Tongue (tissue), 1 donor: ENCODE measurements at regions not wholly inside any gene's neighbourhood (a gene's known extent, or its start where the extent isn't known, plus 50 kb on each side); places are given as distances from the start of the nearest gene placed in this dataset.
"Not testable (repeated sequence)": the region's sequence is repeated elsewhere in the genome, so short reads cannot be mapped to it uniquely, and the experiment has no call there.

ENCODE experiments used
- DNase-seq: peaks from one replicate; pipeline ENCODE4 v3.0.0-alpha.2; 2015

DNA sequence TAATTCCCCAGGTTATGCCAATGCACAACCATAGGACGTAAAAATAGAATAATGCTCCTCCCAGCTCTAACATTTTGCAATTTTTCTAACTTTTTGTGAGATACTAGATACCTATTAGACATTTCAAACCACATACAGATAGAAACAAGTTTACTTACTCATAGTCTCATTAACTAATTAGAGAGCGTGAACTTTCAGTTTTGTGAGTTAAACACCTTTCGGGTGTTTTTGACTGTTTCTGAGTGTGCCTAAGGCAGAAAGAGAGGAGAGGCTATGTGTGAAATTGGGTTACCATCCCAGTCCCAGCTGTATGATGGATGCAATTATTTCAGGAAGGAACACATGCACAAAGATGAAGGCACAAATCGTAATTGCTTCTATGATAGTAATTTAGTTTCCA, 300.4 kb upstream of the POU1F1 start:
- no peak for DNase-seq

DNA sequence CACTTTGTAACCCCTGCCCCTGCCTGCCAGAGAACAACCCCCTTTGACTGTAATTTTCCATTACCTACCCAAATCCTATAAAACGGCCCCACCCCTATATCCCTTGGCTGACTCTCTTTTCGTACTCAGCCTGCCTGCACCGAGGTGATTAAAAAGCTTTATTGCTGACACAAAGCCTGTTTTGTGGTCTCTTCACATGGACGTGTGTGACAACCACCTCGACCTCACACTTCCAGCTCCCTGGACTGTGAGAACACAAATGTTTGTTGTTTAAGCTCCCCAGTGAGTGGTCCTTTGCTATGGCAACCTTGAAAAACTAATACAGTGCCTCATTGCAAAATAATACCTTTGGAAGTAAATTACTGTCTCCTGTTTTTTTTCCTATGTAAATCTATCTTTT, 299.2 kb upstream of the POU1F1 start:
- DNase-seq = peak; percentile 2

DNA sequence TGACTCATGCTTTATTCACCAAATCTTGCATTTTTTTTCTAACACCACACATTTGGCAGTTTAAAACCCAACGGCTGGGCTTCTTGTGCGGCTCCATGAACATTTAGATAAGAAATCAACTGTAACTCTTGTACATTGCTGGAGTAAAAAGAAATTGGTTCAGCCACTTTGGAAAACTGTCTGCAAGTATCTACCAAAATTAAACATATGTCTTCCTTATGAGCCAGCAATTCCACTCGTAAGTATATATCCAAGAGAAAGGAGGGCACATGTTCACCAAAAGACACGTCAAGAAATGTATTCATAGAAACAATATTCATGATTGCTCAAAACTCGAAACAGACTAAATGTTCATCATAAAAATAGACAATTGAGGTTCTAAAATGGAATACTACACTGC, 291.9 kb upstream of the POU1F1 start:
- no peak for DNase-seq

DNA sequence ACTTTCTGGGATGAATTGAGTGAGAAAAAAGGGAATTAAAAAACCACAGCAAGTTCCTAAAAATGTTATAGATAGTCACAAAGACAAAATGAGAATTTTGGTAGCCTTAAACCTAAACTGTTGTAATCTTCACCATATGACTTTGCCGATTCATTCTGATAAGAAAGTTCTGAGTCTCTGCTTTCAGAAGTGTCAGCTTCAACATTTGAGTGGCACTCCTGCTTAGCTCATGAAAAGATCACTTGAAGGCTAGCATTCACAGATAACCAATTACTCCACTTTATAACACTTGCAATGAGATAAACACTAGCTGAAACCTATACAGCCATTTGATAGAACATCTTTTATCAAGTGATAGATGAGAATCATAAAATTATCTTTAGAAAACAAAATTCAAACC, 288.1 kb upstream of the POU1F1 start:
- DNase-seq = no peak

DNA sequence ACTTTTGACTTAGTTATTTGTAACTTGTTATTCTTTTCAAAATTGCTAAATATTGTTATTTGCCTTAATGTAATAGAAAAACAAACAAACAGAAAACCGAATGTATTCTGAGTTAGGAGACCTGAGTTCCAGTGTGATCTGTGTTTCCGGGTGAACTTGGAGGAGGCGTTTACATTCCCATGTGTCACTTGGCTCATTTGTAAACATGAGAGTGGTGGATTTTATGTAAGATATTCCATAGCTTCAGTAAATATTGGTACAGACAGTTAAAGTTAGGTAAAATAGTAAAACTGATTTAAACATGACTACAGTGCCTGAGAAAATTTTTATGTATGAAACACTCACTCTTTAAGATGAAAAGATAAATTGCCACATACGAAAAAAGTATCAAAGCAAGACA, 287.3 kb upstream of the POU1F1 start:
- DNase-seq = no peak

DNA sequence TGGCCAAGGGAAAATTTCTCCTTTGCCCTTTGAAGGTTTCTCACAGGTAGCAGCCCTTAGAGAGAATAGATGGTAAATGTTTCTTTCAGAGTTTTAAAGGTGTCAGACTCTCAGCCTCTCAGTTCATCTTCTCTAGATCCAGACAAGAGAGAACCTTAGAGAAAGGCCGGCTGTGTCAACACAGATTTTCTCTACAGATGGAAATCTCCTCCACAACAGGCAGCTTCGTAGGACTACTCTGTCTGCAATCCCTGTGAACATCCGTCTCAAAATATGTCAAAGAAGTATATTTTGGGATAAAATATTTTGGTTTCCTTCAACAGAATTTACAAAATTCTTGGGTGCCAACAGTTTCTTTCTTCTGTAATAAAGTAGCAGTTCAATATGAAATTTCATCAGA, 282.1 kb upstream of the POU1F1 start:
- no peak for DNase-seq

DNA sequence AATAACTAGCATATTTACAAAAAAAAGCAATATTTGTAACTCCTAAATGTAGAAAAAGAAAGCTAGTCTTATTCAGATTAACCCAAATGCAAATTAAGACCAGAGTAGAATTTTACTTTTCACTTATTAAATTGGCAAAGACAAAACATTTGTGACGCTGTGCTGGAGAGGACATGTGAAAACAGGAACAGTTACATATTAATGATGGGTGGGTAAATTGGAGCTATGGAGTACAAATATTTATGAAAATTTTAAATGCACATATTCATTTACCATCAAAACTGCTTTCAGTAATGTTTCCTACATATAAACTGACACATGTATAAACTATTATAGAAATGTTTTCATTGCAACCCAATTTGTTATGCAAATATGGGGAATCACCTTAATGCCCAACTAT, 278.9 kb upstream of the POU1F1 start:
- DNase-seq = no peak

DNA sequence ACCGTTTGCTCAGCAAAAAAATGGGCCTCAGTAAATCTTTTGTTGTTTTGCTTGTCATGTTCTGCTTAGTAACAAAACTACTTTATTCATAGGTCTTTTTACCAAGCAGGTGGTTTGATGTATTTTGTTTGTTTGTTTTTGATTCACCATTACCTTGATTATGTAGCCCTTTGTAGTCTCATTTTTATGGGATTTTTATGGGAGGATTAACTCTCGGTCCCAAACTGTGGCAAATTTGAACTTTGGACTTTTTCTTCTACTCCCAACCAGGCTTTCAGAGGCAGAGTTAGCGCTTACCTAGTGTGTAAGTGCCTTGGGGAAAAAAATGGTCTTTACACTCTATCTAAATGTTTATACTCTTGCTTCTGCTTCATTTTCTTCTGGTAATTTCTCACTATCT, 276.7 kb upstream of the POU1F1 start:
- no peak for DNase-seq

DNA sequence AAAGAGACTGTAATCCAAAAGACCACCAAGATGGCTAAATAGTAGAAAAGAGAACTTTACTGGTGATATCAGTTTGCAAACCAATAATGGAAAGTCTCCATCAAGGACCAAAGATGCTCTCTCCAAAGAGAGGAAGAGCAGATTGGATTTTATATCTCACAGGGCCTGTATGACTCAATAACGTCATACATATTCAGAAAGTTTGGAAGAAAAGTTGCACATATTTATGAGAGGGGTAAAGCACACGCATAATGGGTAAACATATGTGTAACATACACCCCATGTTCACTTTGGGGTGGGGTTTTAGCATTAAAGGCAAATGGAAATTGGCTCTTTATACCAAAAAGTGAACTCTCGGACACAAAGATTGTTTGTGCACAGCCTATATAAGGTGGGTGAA, 274.5 kb upstream of the POU1F1 start:
- no peak for DNase-seq

DNA sequence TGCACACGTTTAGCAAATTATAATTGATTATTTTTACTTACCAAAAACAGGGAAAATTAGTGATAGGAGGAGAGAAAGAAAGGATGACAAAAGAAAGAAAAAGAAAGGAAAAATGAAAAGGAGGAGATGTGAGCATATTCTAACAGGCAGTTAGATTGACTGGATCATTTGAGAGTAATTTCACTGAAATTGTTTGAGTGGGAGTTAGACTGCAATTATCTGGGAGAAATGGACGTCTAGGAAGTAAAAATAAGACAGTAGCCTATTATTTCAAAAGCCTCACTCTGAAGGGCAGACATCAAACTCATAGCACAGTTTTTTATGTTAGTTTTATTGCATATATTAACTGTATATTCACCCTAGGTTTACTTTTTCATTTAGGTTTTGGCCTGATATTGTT, 272.8 kb upstream of the POU1F1 start:
- DNase-seq = no peak

DNA sequence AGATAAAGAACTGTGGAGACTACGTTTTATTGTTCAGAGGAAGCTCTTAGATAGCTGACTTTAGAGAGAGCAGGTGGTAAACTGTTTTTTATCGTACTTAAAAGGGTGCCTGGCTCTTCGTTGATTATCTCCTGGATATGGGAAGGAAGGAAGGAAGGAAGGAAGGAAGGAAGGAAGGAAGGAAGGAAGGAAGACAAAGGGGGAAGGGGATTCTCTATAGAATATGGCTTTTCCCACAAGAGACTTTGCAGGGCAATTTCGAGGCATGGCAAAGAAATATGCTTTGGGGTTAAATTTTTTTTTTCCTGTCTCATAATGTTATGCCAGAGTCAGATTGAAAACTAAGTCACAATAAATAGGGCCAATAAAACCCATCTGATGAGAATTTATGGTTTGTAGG, 271.9 kb upstream of the POU1F1 start:
- no peak for DNase-seq

DNA sequence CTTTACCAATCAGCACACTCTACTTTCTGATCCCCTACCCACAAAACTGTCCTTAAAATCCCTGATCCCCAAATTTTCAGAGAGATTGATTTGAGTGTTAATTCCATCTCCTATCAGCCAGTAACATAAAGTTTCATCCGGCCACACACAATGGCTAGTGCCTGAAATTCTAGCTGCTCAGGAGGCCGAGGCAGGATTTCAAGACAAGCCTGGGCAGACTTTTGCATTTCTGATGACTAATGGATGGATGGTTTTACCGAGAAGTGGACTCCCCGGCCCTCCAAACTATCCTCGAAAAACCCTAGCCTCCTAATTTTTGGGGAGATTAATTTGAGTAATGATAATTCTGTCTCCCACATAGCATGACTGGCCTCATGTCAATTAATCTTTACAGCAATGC, 269.8 kb upstream of the POU1F1 start:
- no peak for DNase-seq

DNA sequence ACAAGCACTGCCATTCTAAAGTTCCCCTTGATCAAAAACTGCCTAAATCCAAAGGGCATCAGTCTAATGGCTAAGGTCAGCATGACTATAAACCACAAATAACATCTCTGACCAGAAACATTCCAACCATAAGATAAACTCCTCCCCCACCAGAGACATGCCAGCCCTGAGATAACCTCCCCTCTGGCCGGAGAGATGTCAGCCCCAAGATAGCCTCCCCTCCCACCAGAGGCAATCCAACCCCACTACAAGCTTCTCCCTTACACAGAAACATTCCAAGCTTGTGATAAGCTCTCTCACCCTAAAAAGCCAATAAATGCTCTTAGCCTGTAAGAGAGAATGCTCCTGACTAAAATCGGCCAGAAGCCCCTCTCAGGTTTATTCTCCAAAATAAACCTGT, 267.0 kb upstream of the POU1F1 start:
- not testable (repeated sequence) for DNase-seq

DNA sequence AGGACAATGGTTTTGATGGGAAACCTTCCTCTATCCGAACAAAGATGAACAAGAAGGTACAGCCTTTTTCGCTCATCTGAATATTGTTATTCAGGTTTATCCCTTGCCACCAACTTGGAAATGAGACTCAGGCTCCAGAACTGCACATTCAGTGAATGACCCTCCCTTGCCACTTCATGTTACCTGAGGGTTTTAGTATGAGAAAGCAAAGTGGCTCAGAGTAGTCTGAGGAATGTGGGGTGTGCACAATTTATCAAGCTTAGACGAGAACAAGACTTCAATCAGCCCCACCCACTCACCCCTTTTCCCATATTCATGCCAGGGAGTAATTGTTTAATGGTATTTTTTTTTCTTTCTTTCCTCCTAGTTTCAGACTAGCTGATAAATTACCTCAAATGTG, 265.3 kb upstream of the POU1F1 start:
- DNase-seq = no peak

DNA sequence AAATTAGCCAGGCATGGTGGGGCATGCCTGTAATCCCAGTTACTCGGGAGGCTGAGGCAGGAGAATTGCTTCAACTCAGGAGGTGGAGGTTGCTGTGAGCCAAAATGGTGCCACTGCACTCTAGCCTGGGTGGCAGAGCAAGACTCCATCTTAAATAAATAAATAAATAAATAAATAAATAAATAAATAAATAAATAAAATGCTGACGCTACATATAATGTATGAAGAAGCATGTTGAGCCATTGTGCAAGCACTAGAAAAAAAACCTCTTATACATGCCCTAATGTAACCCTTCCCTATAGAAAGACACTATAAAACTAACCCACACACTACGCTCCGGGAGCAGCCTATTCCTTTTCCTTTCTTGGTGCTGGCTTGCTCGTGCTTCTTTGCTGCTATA, 262.3 kb upstream of the POU1F1 start:
- DNase-seq = not testable (repeated sequence)

DNA sequence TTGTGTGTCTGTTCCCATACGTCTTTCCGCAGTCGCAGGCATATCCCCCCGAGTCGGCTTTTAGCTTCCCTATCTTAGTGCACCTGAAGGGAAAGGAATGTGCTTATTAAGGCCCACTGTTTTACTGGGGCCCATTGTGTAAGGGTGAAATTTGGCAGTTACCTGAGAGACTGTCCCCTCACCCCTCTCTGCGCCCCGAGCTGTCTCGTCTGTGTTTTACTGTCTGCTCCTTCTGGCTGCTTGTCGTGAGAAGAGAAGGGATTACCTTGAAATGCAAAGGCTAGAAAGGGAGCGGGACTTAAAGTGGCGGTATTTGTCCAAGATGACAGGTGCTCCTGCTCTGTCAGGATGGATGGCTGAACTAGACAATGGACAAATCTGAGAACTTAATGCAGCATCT, 233.0 kb upstream of the POU1F1 start:
- DNase-seq = no peak

DNA sequence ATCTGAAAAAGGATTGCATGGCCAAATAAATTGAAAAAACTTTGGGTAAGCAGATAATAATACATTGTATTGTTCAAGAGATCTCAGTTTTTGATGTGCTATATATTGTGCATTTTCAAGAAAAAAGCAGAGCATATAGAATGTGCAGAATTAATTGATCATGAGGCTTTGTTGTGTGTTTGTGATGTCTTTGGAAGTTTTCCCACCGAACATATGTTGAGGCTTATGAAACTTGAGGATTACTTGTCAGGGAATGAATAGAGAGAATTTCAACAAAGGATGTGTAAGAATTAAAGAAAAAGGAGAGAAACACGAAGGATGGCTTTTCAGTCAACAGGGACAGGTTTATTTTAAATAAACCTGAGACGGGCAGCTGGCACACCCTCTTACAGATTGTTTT, 232.5 kb upstream of the POU1F1 start:
- DNase-seq = peak; percentile 21

DNA sequence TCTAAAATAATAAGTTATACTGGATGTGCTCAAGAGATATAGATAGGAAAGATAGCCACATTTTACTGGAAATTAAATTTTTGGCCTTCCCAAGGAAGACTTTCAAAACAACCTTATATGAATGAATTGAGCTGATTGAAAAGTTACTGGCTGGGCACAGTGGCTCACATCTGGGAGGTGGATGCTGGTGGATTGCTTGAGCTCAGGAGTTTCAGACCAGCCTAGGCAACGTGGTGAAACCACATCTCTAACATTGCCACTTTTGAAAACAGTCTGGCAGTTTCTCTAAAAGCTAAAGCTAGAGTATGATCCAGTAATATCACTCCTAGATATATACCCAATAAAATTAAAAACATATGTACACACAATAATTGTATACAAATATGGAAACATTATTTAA, 231.4 kb upstream of the POU1F1 start:
- DNase-seq = no peak

DNA sequence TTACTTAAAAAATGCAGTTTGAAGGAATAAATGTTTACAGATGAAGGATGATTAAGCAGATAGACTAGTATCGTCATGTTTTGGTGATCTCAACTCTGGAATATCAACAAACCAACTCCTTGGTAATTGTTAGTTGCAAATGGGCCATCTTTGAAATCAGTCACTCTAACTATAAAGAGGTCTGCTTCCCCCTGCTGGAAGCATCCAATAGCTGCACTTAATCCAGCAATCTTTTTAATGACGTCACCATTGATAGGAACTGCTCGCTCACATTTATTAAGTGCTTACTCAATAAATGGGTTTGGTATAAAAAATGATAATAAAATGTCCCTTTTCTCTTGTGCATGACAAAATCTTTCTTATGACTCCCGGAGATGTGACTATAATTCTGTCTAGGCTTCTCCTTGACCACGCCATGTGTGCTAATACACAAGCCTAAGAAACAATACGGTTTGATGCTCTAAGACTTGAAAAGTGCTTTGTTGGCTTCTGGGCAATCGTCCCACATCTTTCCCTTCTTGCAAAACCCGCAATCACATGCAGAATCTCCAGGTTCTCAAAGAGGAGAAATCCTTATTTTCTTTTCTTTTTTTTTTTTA, 227.6 kb upstream of the POU1F1 start:
- peak; percentile 38 for DNase-seq

DNA sequence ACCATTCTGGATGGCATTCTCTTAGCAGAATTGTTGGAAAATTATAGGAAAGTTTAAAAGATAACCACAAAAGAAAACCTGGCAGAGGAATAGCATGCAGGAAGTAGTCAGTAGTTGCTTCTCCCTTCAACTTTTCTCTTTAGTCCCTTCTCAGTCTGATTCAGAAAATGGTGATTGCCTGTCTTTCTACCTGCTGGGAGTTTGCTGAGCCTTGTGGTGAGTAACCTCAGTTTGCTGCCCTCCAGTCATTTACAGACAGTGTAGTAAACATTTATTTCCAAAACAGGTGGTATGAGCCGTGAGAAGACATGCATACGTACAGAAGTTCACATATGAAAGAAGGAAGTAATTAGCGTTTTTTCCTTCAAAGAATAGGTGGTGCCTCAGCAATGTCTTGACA, 224.7 kb upstream of the POU1F1 start:
- no peak for DNase-seq

DNA sequence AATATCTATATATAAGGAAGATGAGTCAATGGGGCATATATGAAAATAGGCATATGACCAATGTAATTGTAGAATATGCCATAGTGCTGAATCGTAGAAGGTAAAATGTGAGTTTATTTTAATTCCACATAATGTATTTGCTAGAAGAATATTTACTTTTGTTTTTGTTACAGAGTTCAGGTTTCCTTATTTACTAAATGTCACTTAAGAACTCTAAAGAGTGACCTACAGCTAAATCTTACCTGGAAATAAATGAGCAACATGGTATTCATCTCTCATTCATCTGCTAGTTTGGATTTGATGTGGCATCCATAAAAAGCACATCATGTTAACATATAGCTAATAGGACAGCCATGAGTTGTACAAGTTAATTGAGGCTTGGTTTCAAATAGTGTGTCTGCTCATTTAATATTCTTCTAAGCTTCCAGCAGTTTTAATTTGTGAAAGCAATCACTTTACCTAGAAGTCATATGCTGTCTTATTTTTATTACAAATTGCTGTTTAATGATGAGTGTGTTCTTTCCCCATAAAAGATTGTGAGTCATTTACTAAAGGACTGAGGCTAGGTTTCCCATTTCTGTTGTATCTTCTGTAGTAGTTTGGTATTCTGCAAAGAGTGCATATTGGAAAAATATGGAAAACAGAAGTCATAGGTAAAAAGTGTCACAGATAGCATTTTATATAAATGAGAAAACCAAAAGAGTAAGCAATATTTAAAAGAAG, 222.1 kb upstream of the POU1F1 start:
- DNase-seq = no peak

DNA sequence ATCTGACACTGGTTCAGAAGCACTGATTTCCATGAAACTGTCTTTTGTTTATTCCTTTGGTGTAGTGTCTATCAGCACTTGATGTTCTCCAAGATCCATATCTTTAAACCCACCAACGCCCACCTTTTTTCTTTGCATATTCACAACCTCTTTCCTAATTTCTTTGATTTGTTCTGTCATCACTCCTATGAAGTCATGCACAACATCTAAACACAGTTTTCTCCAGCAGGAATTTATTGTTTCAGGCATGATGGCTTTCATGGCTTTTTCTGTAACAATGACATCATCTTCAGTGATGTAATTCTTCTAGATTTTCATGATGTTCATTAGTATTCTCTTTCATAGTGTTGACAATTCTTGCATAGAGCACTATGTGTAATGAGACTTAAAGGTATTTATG, 219.6 kb upstream of the POU1F1 start:
- DNase-seq = no peak

DNA sequence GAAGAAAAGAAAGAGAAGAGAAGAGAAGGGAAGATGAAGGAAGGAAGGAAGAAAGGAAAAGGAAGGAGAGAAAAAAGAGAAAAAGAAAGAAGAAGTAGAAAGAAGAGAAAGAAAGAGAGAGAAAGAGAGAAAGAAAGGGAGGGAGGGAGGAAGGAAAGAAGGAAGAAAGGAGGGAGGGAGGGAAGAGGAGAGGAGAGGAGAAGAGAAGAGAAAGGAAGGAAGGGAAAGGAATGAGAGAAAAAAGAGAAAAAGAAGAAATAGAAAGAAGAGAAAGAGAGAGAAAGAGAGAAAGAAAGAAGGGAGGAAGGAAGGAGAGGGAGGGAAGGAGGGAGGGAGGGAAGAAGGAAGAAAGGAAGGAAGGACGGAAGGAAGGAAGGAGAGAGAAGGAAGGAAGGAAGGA, 217.9 kb upstream of the POU1F1 start:
- no peak for DNase-seq

DNA sequence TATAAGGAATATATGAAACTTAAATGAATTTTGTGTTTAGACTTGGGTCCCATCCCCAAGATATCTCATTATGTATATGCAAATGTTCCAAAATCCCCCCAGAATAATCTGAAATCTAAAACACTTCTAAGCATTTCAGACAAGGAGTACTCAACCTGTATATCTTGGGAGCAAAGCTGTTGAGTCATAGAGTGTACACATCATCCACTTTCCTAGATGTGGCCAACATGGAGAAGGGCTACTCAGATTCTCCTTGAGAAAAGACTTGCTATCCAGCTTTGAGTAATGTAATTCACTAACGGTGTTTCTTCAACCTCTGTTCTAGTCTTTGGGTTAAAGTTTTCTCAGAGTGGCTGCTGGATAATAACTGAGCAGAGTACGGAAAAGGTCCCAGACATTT, 215.5 kb upstream of the POU1F1 start:
- no peak for DNase-seq

DNA sequence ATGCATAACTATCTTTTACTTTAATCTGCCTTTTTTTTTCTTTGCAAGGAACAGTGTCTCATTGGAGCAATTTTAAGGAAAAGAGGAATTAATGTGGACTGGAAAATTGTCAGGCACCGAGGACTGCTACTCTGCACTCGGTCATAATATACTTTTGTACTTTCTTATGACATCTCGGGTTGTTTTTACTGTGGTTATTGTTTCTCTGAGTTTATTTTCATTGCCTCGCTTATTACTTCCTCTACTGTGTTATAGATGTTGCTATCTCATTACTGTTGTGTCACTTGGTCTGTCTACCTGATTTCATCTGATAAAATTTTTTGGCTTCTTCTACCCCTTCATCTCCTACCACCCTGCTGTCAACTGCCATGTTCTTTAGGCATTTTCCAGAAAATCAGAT, 213.5 kb upstream of the POU1F1 start:
- no peak for DNase-seq
